ENCODE measurements at regions not wholly inside any gene's neighbourhood (a gene's known extent, or its start where the extent isn't known, plus 50 kb on each side); places are given as distances from the start of the nearest gene placed in this dataset.
"Not testable (repeated sequence)": the region's sequence is repeated elsewhere in the genome, so short reads cannot be mapped to it uniquely, and the experiment has no call there.

- Mint-ChIP-seq H3K27me3 (ENCODE audit: unreplicated experiment) (peaks cover 6% of the 10 kb centered on the region), H3K4me1 (ENCODE audit: unreplicated experiment) (no peaks in the 10 kb centered on the region), H3K4me3 (ENCODE audit: unreplicated experiment) (no peak overlapping the region), H3K9me3 (ENCODE audit: unreplicated experiment) (no peaks in the 10 kb centered on the region), H3K36me3 (ENCODE audit: low read depth, unreplicated experiment) (no peaks in the 10 kb centered on the region), H3K27ac (ENCODE audit: unreplicated experiment) (no peak overlapping the region)
- TF ChIP-seq CTCF (IDR thresholded peaks at IDR 0.05; ENCODE audit: unreplicated experiment), result no peak
- no peak for DNase-seq (ENCODE audit: low spot score)
Observed at GRCh38 chr3:135652388-135652787, 313.1 kb upstream of the PPP2R3A start.

GRCh38 chr3:135655328-135655727 lies 310.2 kb upstream of the PPP2R3A start:
- Mint-ChIP-seq H3K27me3 (ENCODE audit: unreplicated experiment) (no peaks in the 10 kb centered on the region), H3K4me3 (ENCODE audit: unreplicated experiment) (no peak overlapping the region), H3K9me3 (ENCODE audit: unreplicated experiment) (no peaks in the 10 kb centered on the region), H3K27ac (ENCODE audit: unreplicated experiment) (no peak overlapping the region), H3K36me3 (ENCODE audit: low read depth, unreplicated experiment) (no peaks in the 10 kb centered on the region), H3K4me1 (ENCODE audit: unreplicated experiment) (peaks cover 5% of the 10 kb centered on the region)
- no peak for DNase-seq (ENCODE audit: low spot score)
- no peak for TF ChIP-seq CTCF (IDR thresholded peaks at IDR 0.05; ENCODE audit: unreplicated experiment)

DNA sequence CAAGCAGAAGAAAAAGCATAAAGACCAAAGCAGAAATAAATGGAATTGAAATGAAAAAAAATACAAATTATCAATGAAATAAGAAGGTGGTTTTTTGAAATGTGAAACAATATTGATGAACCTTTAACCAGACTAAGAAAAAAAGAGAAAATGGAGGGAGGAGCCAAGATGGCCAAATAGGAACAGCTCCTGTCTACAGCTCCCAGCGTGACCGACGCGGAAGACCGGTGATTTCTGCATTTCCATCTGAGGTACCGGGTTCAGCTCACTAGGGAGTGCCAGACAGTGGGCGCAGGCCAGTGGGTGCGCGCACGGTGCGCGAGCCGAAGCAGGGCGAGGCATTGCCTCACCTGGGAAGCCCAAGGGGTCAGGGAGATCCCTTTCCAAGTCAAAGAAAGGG lies 307.1 kb upstream of the PPP2R3A start:
- H3K9me3 Mint-ChIP-seq (ENCODE audit: unreplicated experiment); H3K27ac Mint-ChIP-seq (ENCODE audit: unreplicated experiment); H3K36me3 Mint-ChIP-seq (ENCODE audit: low read depth, unreplicated experiment); DNase-seq (ENCODE audit: low spot score); H3K27me3 Mint-ChIP-seq (ENCODE audit: unreplicated experiment); H3K4me1 Mint-ChIP-seq (ENCODE audit: unreplicated experiment): not testable (repeated sequence)
- peak overlapping the region; percentile 52 for H3K4me3 Mint-ChIP-seq (ENCODE audit: unreplicated experiment)

DNA sequence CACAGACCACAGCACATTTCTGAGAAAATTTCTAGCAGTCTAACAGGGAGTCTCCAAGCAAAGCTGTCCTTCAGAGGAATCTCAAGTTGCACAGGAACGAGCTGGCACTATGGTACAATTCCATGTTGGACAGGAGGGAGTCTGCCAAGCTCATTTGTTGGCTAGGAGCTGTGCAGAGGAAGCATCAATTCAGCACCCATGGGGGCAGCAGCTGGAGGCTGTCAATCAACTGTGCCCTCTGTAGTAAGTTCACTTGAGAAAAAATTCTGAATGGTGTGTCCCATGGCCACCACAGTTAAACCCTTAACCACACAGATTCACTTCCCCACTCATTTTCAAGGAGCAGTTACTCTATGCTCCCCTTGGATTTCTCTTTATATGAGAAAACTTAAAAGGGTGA lies 298.5 kb upstream of the PPP2R3A start:
- Mint-ChIP-seq H3K9me3 (ENCODE audit: unreplicated experiment) (no peaks in the 10 kb centered on the region), H3K4me1 (ENCODE audit: unreplicated experiment) (no peaks in the 10 kb centered on the region)
- TF ChIP-seq CTCF (IDR thresholded peaks at IDR 0.05; ENCODE audit: unreplicated experiment), result no peak

GRCh38 chr3:135674508-135674907 lies 291.0 kb upstream of the PPP2R3A start:
- H3K4me3 Mint-ChIP-seq (ENCODE audit: unreplicated experiment), result no peak overlapping the region
- H3K36me3 Mint-ChIP-seq (ENCODE audit: low read depth, unreplicated experiment), result no peaks in the 10 kb centered on the region

More for the DNA sequence above, 298.5 kb upstream of the PPP2R3A start:
- DNase-seq (ENCODE audit: low spot score), result no peak
- Mint-ChIP-seq H3K27ac (ENCODE audit: unreplicated experiment) (no peak overlapping the region), H3K36me3 (ENCODE audit: low read depth, unreplicated experiment) (no peaks in the 10 kb centered on the region), H3K4me3 (ENCODE audit: unreplicated experiment) (no peak overlapping the region), H3K27me3 (ENCODE audit: unreplicated experiment) (no peaks in the 10 kb centered on the region)

More at GRCh38 chr3:135674508-135674907, 291.0 kb upstream of the PPP2R3A start:
- DNase-seq (ENCODE audit: low spot score), result no peak
- Mint-ChIP-seq H3K27ac (ENCODE audit: unreplicated experiment) (no peak overlapping the region), H3K27me3 (ENCODE audit: unreplicated experiment) (peaks cover 5% of the 10 kb centered on the region), H3K9me3 (ENCODE audit: unreplicated experiment) (no peaks in the 10 kb centered on the region), H3K4me1 (ENCODE audit: unreplicated experiment) (peaks cover 13% of the 10 kb centered on the region)
- no peak for TF ChIP-seq CTCF (IDR thresholded peaks at IDR 0.05; ENCODE audit: unreplicated experiment)

Measured in endothelial cell (in vitro differentiated cells).